Activated T-helper 2 cell treated with anti-CD3 and anti-CD28 coated beads, Interferon-gamma antibody, Interleukin-2, Interleukin-4, amounts not matched to agents 10 μg/mL and 5 μg/mL and 100 μg/mL, durations not matched to agents 14 hours and 24 hours and 36 hours (primary cell): ENCODE measurements at regions not wholly inside any gene's neighbourhood (a gene's known extent, or its start where the extent isn't known, plus 50 kb on each side); places are given as distances from the start of the nearest gene placed in this dataset.

Experiments
- DNase-seq: peaks from one replicate; pipeline ENCODE4 v3.0.0; 2021; ENCODE audit warnings: low spot score
- H3K27ac Mint-ChIP-seq: one replicate; pipeline ENCODE4 v1.8.0; 2021; ENCODE audit warnings: mixed read lengths
- H3K27me3 Mint-ChIP-seq: one replicate; pipeline ENCODE4 v1.8.0; 2021; ENCODE audit warnings: low read depth, mixed read lengths
- H3K36me3 Mint-ChIP-seq: one replicate; pipeline ENCODE4 v1.8.0; 2021; ENCODE audit warnings: low read depth, mixed read lengths
- H3K4me1 Mint-ChIP-seq: one replicate; pipeline ENCODE4 v1.8.0; 2021; ENCODE audit warnings: low read depth, mixed read lengths
- H3K4me3 Mint-ChIP-seq: one replicate; pipeline ENCODE4 v1.8.0; 2021; ENCODE audit warnings: low read depth, mild to moderate bottlenecking, moderate library complexity, mixed read lengths
- H3K9me3 Mint-ChIP-seq: one replicate; pipeline ENCODE4 v1.8.0; 2021; ENCODE audit warnings: mixed read lengths
- intact Hi-C: fragments of 100-400 bp; cut with micrococcal nuclease; formaldehyde crosslinking; loops from one replicate; pipeline ENCODE4 v1.15.1; 2023

GRCh38 chr13:30151388-30151787 lies 156.0 kb downstream of the KATNAL1 start:
- Mint-ChIP-seq H3K4me3 (no peak overlapping the region), H3K27me3 (no peaks in the 10 kb centered on the region), H3K4me1 (peaks cover 64% of the 10 kb centered on the region), H3K36me3 (no peaks in the 10 kb centered on the region), H3K9me3 (no peaks in the 10 kb centered on the region), H3K27ac (peak overlapping the region; percentile 50)
- intact Hi-C loops: no loop called here
- DNase-seq: no peak

- H3K27ac Mint-ChIP-seq: peak overlapping the region; percentile 92
- peaks cover 69% of the 10 kb centered on the region for H3K4me1 Mint-ChIP-seq
- peaks cover 8% of the 10 kb centered on the region for H3K36me3 Mint-ChIP-seq
- no peaks in the 10 kb centered on the region for H3K27me3 Mint-ChIP-seq
- intact Hi-C loops: loop anchor here (5.0 to 10.0 kb wide), 4 partner anchors 158 to 896 kb away; partner anchors contain the start of genes HMGB1, KATNAL1 and USPL1
- no peak overlapping the region for H3K4me3 Mint-ChIP-seq
- no peak for DNase-seq
- H3K9me3 Mint-ChIP-seq: peaks cover 7% of the 10 kb centered on the region
Observed at GRCh38 chr13:30149248-30149647, 158.1 kb downstream of the KATNAL1 start.

GRCh38 chr13:30148786-30149185 lies 158.6 kb downstream of the KATNAL1 start:
- Mint-ChIP-seq H3K4me1 (peaks cover 73% of the 10 kb centered on the region), H3K36me3 (peaks cover 10% of the 10 kb centered on the region), H3K27me3 (no peaks in the 10 kb centered on the region), H3K4me3 (no peak overlapping the region), H3K9me3 (peaks cover 11% of the 10 kb centered on the region), H3K27ac (peak overlapping the region; percentile 92)
- DNase-seq: no peak
- intact Hi-C loops: loop anchor here (1.0 to 10.0 kb wide), 5 partner anchors 11 to 896 kb away; partner anchors contain the start of genes HMGB1, KATNAL1 and USPL1

GRCh38 chr13:30148171-30148754 lies 159.1 kb downstream of the KATNAL1 start:
- DNase-seq: peak; percentile 45
- Mint-ChIP-seq H3K4me3 (no peak overlapping the region), H3K9me3 (peaks cover 12% of the 10 kb centered on the region), H3K27ac (peak overlapping the region; percentile 92), H3K4me1 (peaks cover 78% of the 10 kb centered on the region), H3K36me3 (peaks cover 14% of the 10 kb centered on the region), H3K27me3 (no peaks in the 10 kb centered on the region)
- intact Hi-C loops: loop anchor here (1.0 to 10.0 kb wide), 5 partner anchors 11 to 897 kb away; partner anchors contain the start of genes HMGB1, KATNAL1 and USPL1

- Mint-ChIP-seq H3K9me3 (peaks cover 12% of the 10 kb centered on the region), H3K4me3 (no peak overlapping the region)
- intact Hi-C loops: loop anchor here (5.0 to 10.0 kb wide), 4 partner anchors 160 to 897 kb away; partner anchors contain the start of genes HMGB1, KATNAL1 and USPL1
Observed at GRCh38 chr13:30147421-30147820, 159.9 kb downstream of the KATNAL1 start.

GRCh38 chr13:30147015-30147414 lies 160.3 kb downstream of the KATNAL1 start:
- DNase-seq: no peak
- Mint-ChIP-seq H3K4me1 (peaks cover 86% of the 10 kb centered on the region), H3K9me3 (peaks cover 12% of the 10 kb centered on the region), H3K27ac (peak overlapping the region; percentile 92), H3K4me3 (no peak overlapping the region), H3K36me3 (peaks cover 14% of the 10 kb centered on the region), H3K27me3 (no peaks in the 10 kb centered on the region)
- intact Hi-C loops: loop anchor here (5.0 to 10.0 kb wide), 4 partner anchors 160 to 898 kb away; partner anchors contain the start of genes HMGB1, KATNAL1 and USPL1

More at GRCh38 chr13:30147421-30147820, 159.9 kb downstream of the KATNAL1 start:
- Mint-ChIP-seq H3K4me1 (peaks cover 84% of the 10 kb centered on the region), H3K27me3 (no peaks in the 10 kb centered on the region), H3K27ac (peak overlapping the region; percentile 92), H3K36me3 (peaks cover 14% of the 10 kb centered on the region)
- DNase-seq: no peak

- H3K4me1 Mint-ChIP-seq: peaks cover 77% of the 10 kb centered on the region
- peaks cover 14% of the 10 kb centered on the region for H3K36me3 Mint-ChIP-seq
- peaks cover 12% of the 10 kb centered on the region for H3K9me3 Mint-ChIP-seq
- DNase-seq: no peak
- peak overlapping the region; percentile 32 for H3K4me3 Mint-ChIP-seq
- intact Hi-C loops: loop anchor here (1.0 to 10.0 kb wide), 6 partner anchors 14 to 899 kb away; partner anchors contain the start of genes HMGB1, KATNAL1 and USPL1
- H3K27me3 Mint-ChIP-seq: no peaks in the 10 kb centered on the region
- H3K27ac Mint-ChIP-seq: peak overlapping the region; percentile 92
Observed at GRCh38 chr13:30145709-30146367, 161.5 kb downstream of the KATNAL1 start.

GRCh38 chr13:30143666-30144400 lies 163.5 kb downstream of the KATNAL1 start:
- intact Hi-C loops: loop anchor here (10.0 kb wide), 1 partner anchor 901 kb away; no protein-coding TSS in a partner anchor
- Mint-ChIP-seq H3K27me3 (peaks cover 3% of the 10 kb centered on the region), H3K36me3 (peaks cover 14% of the 10 kb centered on the region), H3K4me3 (no peak overlapping the region), H3K27ac (peak overlapping the region; percentile 75), H3K4me1 (peaks cover 61% of the 10 kb centered on the region), H3K9me3 (peaks cover 12% of the 10 kb centered on the region)
- no peak for DNase-seq

GRCh38 chr13:30142486-30143211 lies 164.7 kb downstream of the KATNAL1 start:
- no peak overlapping the region for H3K4me3 Mint-ChIP-seq
- H3K9me3 Mint-ChIP-seq: peaks cover 12% of the 10 kb centered on the region

GRCh38 chr13:30141775-30142485 lies 165.4 kb downstream of the KATNAL1 start:
- Mint-ChIP-seq H3K9me3 (peaks cover 12% of the 10 kb centered on the region), H3K4me1 (peaks cover 42% of the 10 kb centered on the region), H3K36me3 (peaks cover 14% of the 10 kb centered on the region), H3K27me3 (peaks cover 3% of the 10 kb centered on the region), H3K27ac (peak overlapping the region; percentile 79), H3K4me3 (no peak overlapping the region)
- intact Hi-C loops: loop anchor here (10.0 kb wide), 1 partner anchor 903 kb away; no protein-coding TSS in a partner anchor
- no peak for DNase-seq

More at GRCh38 chr13:30142486-30143211, 164.7 kb downstream of the KATNAL1 start:
- intact Hi-C loops: loop anchor here (10.0 kb wide), 1 partner anchor 902 kb away; no protein-coding TSS in a partner anchor
- peaks cover 49% of the 10 kb centered on the region for H3K4me1 Mint-ChIP-seq
- peak overlapping the region; percentile 79 for H3K27ac Mint-ChIP-seq
- H3K36me3 Mint-ChIP-seq: peaks cover 14% of the 10 kb centered on the region
- DNase-seq: no peak
- peaks cover 3% of the 10 kb centered on the region for H3K27me3 Mint-ChIP-seq

- H3K4me1 Mint-ChIP-seq: peaks cover 35% of the 10 kb centered on the region
- intact Hi-C loops: loop anchor here (10.0 kb wide), 1 partner anchor 904 kb away; no protein-coding TSS in a partner anchor
- no peak overlapping the region for H3K4me3 Mint-ChIP-seq
Observed at GRCh38 chr13:30140973-30141372, 166.4 kb downstream of the KATNAL1 start.

More at GRCh38 chr13:30140973-30141372, 166.4 kb downstream of the KATNAL1 start:
- H3K27ac Mint-ChIP-seq: no peak overlapping the region
- peaks cover 12% of the 10 kb centered on the region for H3K9me3 Mint-ChIP-seq
- peaks cover 14% of the 10 kb centered on the region for H3K36me3 Mint-ChIP-seq
- DNase-seq: no peak
- peaks cover 3% of the 10 kb centered on the region for H3K27me3 Mint-ChIP-seq
